Liver (tissue), 8 donors: ENCODE measurements at regions not wholly inside any gene's neighbourhood (a gene's known extent, or its start where the extent isn't known, plus 50 kb on each side); places are given as distances from the start of the nearest gene placed in this dataset.

Source experiments
- DNase-seq: peaks from one replicate; pipeline ENCODE4 v3.0.0-alpha.2; 2017; ENCODE audit warnings: low spot score
- H3K27ac ChIP-seq, 2 donors: one replicate each; pipeline ENCODE4 v1.7.0; 2013; ENCODE audit warnings: inconsistent platforms in 2 of 2, low read length in 2 of 2, control low read depth in 1 of 2, low read depth in 1 of 2, mild to moderate bottlenecking in 1 of 2
- H3K27me3 ChIP-seq, 4 donors: one replicate each; pipeline versions ENCODE4 v1.6.1 to v1.7.0; 2013; ENCODE audit warnings: low read length in 3 of 4, inconsistent platforms in 1 of 4, mild to moderate bottlenecking in 1 of 4, moderate library complexity in 1 of 4; ENCODE audit not compliant: control insufficient read depth in 4 of 4, insufficient read depth in 4 of 4
- H3K36me3 ChIP-seq, 4 donors: one replicate each; pipeline versions ENCODE4 v1.6.1 to v1.7.0; 2013; ENCODE audit warnings: low read length in 3 of 4, mild to moderate bottlenecking in 3 of 4, low read depth in 1 of 4, moderate library complexity in 1 of 4; ENCODE audit not compliant: control insufficient read depth in 4 of 4, insufficient read depth in 3 of 4
- H3K4me1 ChIP-seq, 4 donors: one replicate each; pipeline versions ENCODE4 v1.6.1 to v1.7.0; 2013; ENCODE audit warnings: low read length in 3 of 4, mild to moderate bottlenecking in 3 of 4, moderate library complexity in 1 of 4; ENCODE audit not compliant: control insufficient read depth in 4 of 4, insufficient read depth in 4 of 4
- H3K4me3 ChIP-seq, 3 donors: one replicate each; pipeline versions ENCODE4 v1.6.1 to v1.7.0; 2013; ENCODE audit warnings: low read length in 3 of 3, control low read depth in 1 of 3, low read depth in 1 of 3, mild to moderate bottlenecking in 1 of 3
- H3K9ac ChIP-seq, 2 donors: one replicate each; pipeline ENCODE4 v1.7.0; 2013; ENCODE audit warnings: low read length in 2 of 2, mild to moderate bottlenecking in 2 of 2, moderate library complexity in 2 of 2, control low read depth in 1 of 2, low read depth in 1 of 2
- H3K9me3 ChIP-seq, 4 donors: one replicate each; pipeline versions ENCODE4 v1.6.1 to v1.7.0; 2013; ENCODE audit warnings: low read length in 3 of 4; ENCODE audit not compliant: control insufficient read depth in 4 of 4
- CTCF ChIP-seq: fragments of 150-350 bp; IDR thresholded peaks from 2 replicates; pipeline ENCODE4 v1.5.1; 2017; ENCODE audit warnings: improper control_type of control experiment, low read depth, low read length; ENCODE audit not compliant: missing input control
- FOXA2 ChIP-seq: IDR thresholded peaks from 2 replicates; pipeline ENCODE4 v1.6.1; 2016; ENCODE audit warnings: antibody characterized with exemption
- GABPA ChIP-seq, 2 donors: IDR thresholded peaks in 1 of 2; conservative IDR thresholded peaks in 1 of 2; 2 replicates each; pipeline ENCODE4 v1.6.1; 2016; ENCODE audit warnings: antibody characterized with exemption in 2 of 2, mild to moderate bottlenecking in 1 of 2, moderate library complexity in 1 of 2
- HNF4A ChIP-seq, 2 donors: conservative IDR thresholded peaks; 2 replicates each; pipeline ENCODE4 v1.6.1; 2016; ENCODE audit warnings: antibody characterized with exemption in 2 of 2, mild to moderate bottlenecking in 2 of 2
- JUND ChIP-seq, 2 donors: IDR thresholded peaks; 2 replicates each; pipeline ENCODE4 v1.6.1; 2016; ENCODE audit warnings: antibody characterized with exemption in 2 of 2
- MAX ChIP-seq: IDR thresholded peaks from 2 replicates; pipeline ENCODE4 v1.6.1; 2016; ENCODE audit warnings: antibody characterized with exemption
- NR2F2 ChIP-seq: IDR thresholded peaks from 2 replicates; pipeline ENCODE4 v1.6.1; 2016; ENCODE audit warnings: antibody characterized with exemption
- RAD21 ChIP-seq, 2 donors: IDR thresholded peaks; 2 replicates each; pipeline ENCODE4 v1.6.1; 2016; ENCODE audit warnings: antibody characterized with exemption in 2 of 2, mild to moderate bottlenecking in 2 of 2
- REST ChIP-seq: IDR thresholded peaks from 2 replicates; pipeline ENCODE4 v1.6.1; 2016; ENCODE audit warnings: antibody characterized with exemption, mild to moderate bottlenecking
- TAF1 ChIP-seq: conservative IDR thresholded peaks from 2 replicates; pipeline ENCODE4 v1.6.1; 2016; ENCODE audit warnings: antibody characterized with exemption, mild to moderate bottlenecking
- YY1 ChIP-seq: IDR thresholded peaks from 2 replicates; pipeline ENCODE4 v1.6.1; 2016; ENCODE audit warnings: antibody characterized with exemption, mild to moderate bottlenecking
- ZBTB33 ChIP-seq: IDR thresholded peaks from 2 replicates; pipeline ENCODE4 v1.6.1; 2016; ENCODE audit warnings: antibody characterized with exemption
- WGBS: extraction: QIAGEN DNeasy Blood & Tissue Kit; methylation state at CpG from one replicate; pipeline ENCODE4 v1.1.7; 2013; 5-methylcytosine and 5-hydroxymethylcytosine counted together
- donor health status: healthy.
- donor health status: healthy.
- donor health status: healthy.
- donor health status: healthy.
- donor health status: healthy.

- TF ChIP-seq REST (no peak), CTCF (no peak)
Observed at GRCh38 chr18:45447355-45448265, 167.7 kb upstream of the SLC14A2 start (continued).

GRCh38 chr18:45448871-45449270 lies 166.4 kb upstream of the SLC14A2 start:
- Histone ChIP-seq H3K9ac (no peak overlapping the region), H3K27me3 (no peaks in the 10 kb centered on the region), H3K36me3 (no peaks in the 10 kb centered on the region), H3K9me3 (no peaks in the 10 kb centered on the region), H3K4me1 (no peaks in the 10 kb centered on the region), H3K27ac (no peak overlapping the region), H3K4me3 (no peak overlapping the region)
- no peak for TF ChIP-seq HNF4A (conservative IDR thresholded peaks at IDR 0.05)
- WGBS = 93% methylated on average over 2 of the region's 2 CpGs
- no peak for DNase-seq

GRCh38 chr18:45449418-45450227 lies 165.7 kb upstream of the SLC14A2 start:
- WGBS = 80% methylated on average over 10 of the region's 10 CpGs
- no peak overlapping the region for H3K9ac ChIP-seq
- no peaks in the 10 kb centered on the region for H3K4me1 ChIP-seq
- TF ChIP-seq RAD21 (IDR thresholded peaks at IDR 0.05) = no peak
- TF ChIP-seq FOXA2 = no peak
- TF ChIP-seq YY1 = no peak
- no peak for TF ChIP-seq GABPA (IDR thresholded peaks at IDR 0.05 in 1 of 2, conservative IDR thresholded peaks at IDR 0.05 in 1 of 2)
- no peak for TF ChIP-seq MAX
- TF ChIP-seq CTCF = no peak
- TF ChIP-seq TAF1 = no peak
- TF ChIP-seq NR2F2 = no peak
- TF ChIP-seq REST = no peak
- TF ChIP-seq ZBTB33 = no peak
- TF ChIP-seq JUND (IDR thresholded peaks at IDR 0.05) = no peak

More at GRCh38 chr18:45449418-45450227, 165.7 kb upstream of the SLC14A2 start:
- no peak for DNase-seq
- H3K9me3 ChIP-seq = no peaks in the 10 kb centered on the region
- no peak overlapping the region for H3K4me3 ChIP-seq
- no peaks in the 10 kb centered on the region for H3K36me3 ChIP-seq
- no peaks in the 10 kb centered on the region for H3K27me3 ChIP-seq
- H3K27ac ChIP-seq = no peak overlapping the region
